Left hindlimb (tissue), 1 donor: ENCODE measurements at regions not wholly inside any gene's neighbourhood (a gene's known extent, or its start where the extent isn't known, plus 50 kb on each side); places are given as distances from the start of the nearest gene placed in this dataset.

ENCODE experiments used
- DNase-seq: peaks from one replicate; pipeline ENCODE4 v3.0.0-alpha.2; 2018

DNA sequence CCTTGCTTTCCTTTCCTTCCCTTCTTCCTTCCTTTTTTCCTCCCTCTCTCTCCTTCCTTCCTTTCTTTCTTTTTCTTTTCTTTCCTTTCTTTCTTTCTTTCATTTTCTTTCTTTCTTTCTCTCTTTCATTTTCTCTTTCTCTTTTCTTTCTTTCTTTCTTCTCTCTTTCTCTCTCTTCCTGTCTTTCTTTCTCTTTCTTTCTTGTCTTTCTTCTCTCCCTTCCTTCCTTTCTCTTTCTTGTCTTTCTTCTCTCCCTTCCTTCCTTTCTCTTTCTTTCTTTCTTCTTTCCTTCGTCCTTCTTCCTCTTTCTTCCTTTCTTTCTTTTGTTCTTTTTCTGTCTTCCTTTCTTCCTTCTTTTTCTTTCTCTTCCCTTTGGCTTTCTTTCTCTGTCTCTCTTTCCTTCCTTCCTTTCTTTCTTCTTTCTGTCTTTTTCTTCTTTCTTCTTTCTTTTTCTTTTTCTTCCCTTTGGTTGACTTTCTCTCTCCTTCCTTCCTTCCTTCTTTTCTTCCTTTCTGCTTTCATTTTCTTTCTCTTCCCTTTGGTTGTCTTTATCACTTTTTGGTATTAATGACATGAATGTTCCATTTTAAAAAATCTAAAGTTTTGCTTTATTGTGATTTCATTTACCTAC is 496.4 kb upstream of the CBLB start:
- DNase-seq, result no peak

DNA sequence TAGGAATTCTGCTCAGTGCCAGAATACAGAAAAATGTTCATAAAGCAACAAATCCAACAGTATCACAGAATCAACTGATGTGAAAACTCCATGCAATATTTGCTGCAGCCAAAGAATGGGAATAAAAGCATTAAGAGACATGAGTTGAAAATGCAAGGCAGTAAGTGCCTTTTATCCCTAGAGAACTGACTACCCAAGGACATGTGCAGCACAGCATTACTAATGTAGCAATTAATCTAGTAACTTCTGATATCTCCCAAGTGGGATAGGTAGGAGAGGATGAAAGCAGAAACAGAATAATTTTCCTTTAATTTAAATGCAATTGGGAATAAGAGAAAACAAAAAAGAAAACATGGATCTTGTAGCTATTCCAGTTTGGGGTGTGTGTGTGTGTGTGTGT is 497.5 kb upstream of the CBLB start:
- DNase-seq, result no peak

DNA sequence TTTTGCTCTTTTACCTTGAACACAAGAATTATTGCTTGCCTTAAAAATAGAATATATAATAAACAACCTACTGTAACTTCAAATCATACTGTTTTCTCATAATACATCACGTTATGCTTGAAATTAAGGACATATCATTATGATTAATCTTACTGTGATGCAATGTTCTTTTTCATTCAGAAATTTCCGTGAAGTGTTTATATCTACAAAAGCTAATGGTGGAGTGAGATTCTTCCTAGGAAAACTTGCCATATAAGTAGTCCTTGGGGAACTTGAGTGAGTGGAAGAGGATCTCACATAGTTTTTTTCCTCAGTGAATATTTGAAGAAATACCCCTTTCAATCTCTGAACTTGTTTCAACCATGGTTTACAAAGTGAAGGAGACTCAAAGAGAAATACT is 498.7 kb upstream of the CBLB start:
- DNase-seq, result no peak

DNA sequence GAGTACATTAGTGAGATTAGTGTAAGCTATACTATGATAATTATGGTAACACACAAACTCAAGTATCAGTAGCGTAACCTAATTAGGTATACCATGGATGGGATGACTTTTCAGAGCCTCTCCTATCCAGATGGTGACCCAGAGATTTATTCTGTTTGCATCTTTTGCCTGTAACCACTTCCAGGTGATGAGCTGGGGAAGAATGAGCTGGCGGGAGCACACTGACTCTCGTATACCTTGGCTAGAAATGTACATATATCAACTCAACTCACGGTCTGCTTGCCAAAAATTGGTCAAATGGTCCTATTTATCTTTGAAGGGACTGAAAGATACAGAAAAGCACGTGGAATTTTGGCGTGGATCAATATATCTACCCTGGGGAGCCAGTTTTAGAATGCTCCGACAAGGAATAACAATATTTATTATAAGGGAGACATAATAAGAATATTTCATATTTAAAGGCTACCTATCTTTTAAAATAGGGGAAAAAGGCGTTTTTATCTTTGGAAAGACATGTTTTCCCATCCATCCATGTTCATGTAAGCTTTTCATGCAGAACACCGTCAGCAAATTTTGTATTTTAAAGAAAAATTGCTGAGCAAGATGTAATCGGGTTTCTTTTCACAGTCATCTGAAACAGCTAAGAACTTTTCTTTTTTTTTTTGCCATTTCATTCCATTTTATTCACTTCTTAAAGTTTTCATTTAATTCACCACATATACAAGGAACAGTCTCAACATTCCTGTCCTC is 502.6 kb upstream of the CBLB start:
- DNase-seq, result no peak

DNA sequence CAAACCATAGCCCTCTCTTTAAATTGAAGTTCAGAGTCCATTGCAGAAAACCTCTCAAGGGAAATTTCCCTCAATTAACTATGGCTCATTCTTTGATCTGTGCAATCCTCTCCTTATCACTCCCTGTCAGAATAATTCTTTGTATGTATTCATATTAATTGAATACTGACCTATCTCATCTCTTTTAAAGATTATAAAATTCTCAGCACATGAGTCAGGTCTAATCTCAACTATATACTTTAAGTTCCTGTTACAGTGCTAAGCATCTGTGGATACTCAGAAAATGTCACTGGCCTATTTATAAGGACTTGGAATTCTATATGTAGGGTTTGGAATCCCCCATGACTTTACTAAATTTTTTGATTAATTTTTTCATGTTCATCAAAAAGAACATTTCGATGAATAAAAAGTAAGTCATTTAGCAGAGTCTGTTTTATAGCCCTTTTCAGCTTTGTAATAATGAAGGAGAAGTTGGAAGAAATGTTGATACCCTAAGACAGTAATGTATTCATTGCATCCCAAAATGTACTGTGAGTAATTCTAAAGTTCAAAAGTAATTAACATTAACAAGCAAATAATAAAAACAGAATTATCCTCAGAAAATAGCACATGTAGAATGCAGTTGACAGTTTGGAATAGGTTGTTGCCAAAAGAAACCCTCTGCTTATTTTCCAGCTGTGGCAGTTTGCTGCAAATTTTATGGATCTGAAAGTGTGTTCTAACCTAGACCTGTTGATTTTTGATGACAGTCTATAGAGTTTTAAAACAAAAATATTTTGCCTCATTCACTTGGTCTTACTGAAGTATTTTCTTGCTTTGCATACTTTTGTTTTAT is 503.4 kb upstream of the CBLB start:
- no peak for DNase-seq

DNA sequence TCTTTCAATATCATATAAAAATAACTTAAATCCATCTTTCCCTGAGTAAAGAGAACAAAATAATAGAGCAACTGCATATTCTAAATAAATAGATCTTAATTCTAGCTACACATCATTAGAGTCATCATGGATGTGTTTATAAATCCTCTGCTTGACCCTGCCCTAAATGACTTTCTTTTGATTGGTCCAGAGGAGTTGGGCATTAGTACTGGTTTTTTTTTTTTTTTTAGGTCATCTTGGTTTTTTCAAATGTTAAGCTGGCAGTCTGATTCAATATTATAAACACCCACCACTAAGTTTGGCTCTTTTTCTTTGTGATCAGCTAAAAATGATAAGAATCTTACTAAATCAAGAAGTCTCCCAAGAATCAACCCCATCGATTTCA is 504.0 kb upstream of the CBLB start:
- no peak for DNase-seq

DNA sequence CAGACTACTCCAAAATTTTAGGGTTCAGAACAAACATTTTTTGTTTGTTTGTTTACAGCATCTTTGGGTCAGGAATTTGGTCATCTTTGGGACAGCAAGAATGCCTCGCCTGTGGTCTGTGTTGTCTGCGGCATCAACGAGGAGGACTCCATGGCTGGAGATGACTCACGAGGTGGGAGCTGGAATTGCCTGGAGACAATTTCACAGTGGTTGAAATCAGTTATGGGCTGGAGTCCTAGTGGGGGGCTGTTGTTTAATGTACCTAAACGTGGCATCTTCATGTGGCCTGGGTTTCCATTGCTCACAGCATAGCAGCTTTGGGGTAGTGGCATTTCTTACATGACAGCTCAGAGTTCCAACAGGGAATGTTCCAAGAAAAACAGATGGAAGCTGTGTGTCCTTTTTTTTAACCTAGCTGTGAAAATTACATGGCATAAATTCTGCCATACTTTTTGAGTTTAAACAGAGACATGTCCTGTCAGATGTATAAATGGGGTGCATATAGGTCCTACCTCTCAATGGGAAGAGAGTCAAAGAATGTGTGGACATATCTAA is 507.3 kb upstream of the CBLB start:
- DNase-seq, result no peak

DNA sequence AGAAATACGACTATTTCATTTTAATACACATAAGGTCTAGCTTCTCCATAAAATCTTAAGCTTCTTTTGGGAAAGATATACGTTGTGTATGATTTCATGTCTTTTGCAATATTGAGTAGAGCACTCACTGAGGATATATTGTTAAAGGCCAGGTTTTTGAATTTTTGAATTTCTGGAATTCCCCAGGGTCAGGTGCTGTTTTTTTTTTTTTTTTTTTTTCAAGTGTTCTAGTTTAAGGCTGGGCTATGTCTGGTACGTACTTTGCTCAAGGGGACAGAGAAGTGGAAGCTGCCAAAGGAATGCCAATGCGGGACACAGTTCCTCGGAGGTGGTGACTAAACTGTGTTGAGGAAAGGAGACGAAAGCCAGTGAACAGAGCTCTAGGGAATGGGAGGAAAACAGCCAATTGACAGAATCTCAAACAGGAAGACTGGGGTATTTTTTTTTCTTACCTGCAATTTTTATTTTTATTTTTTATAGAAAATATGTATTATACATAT is 510.5 kb upstream of the CBLB start:
- no peak for DNase-seq

DNA sequence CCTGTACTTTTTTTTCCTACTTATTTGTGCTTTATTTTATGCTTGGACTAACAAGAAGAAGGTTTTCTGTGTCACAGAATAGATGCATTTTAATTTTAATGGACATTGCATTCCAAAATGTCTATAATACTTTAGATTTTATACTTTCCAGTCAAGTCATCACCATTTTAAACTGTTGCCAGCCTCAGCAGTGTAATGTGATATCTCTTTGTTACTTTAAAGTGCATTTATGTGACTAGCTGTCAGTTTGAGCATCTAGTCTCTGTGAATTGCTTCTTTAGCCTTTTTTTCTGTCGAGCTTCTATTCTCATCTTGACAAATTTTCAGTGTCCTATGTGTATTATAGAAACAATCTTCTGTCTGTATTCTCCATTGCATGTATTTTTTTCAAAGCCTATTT is 511.4 kb upstream of the CBLB start:
- DNase-seq, result no peak

DNA sequence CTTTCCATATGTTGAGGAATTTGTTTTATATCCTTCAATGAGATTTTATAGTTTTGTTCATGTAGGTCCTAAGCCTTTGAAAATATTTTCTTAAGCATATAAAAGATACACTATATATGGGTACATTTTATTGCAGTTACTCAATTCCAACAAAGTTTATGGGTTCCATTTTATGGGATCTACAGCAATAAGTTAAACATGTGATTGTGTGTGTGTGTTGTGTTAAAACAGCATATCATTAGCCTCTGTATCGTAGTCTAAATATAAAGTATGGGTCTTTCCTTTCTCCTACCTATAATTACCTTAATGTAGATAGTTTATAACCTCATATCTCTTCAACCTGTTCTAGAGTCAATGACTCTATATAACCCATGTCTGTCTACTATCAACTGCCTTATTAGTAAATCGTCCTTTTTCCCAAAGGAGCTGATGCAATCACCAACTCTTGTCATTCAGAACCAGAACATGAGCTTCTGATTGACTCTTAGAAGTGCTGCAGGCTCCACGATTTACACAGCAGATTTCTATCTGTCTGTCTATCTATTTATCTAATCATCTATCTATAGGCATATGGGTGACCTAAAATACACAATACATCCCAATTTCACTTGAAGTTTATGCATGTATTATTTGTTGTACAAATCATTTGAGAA is 512.6 kb upstream of the CBLB start:
- DNase-seq, result no peak

DNA sequence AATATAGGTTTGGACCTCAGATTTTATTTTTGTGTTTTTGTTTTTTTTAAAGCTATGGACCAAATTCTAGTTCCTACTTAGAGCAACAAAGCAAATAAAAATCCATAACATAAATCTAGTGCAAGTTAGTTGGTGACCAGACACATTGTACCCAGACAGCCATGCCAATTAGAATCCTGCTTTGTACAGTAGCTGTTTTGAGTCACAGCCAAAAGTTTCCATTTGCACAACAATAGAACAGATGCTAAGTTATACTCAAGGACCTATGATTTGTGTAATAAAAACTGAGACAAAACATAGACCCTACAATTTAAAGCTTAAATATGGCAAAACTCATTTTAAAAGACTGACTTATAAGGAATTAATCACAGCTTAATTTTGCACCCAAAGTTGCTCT is 513.1 kb upstream of the CBLB start:
- DNase-seq, result no peak

DNA sequence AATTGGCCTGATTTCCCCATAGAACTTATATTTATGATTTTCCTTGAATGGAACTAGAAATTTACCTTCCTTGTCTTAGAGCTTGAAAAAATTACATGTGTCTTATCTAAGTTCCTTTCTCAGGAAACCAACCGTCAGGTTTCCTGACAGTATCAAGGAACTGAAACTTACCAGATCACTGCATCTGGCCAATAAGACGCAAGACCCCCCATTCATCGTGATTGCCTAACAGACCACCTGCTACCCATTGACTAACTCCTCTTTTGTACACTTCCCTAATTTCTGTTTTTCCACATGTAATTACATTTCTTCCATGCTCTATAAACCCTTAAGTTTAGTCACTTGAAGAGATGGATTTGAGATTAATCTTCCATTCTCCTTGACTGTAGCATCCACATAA is 517.2 kb upstream of the CBLB start:
- DNase-seq, result no peak

DNA sequence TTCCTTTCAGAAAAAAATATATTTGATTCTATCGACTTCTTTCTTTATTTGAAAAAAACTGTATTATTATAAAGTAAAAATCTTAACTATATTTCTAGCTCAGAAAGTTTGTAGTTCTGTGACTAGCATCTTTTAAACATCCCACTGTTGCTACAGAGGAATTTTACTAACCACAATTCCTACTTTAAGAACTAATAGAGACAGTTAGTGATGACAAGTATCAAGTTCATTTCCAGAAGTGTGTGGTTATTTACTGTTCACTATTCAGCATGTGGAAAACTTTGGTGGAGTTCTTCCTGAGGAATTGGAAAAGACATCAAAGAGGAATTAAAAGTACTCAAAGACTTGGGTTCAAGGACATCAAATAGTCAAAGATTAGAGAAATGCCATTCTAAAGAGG is 524.1 kb upstream of the CBLB start:
- no peak for DNase-seq

DNA sequence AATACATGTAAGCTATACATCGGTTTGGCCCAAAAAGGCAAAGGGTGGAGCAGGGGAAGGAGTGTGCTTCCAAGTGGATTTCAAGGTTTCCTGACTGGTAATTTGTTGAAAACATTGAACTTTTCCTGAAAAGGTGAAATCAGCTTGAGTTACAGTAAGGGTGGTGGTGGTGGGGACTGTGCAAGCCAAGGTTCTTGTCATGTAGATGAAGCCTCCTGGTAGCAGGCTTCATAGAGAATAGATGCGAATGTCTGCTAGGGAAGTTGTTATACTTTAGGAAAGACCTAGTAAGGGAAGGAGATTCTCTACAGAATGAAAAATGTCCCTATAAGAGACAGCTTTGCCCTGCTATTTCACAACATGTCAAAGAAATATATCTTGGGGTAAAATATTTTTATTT is 528.2 kb upstream of the CBLB start:
- no peak for DNase-seq

DNA sequence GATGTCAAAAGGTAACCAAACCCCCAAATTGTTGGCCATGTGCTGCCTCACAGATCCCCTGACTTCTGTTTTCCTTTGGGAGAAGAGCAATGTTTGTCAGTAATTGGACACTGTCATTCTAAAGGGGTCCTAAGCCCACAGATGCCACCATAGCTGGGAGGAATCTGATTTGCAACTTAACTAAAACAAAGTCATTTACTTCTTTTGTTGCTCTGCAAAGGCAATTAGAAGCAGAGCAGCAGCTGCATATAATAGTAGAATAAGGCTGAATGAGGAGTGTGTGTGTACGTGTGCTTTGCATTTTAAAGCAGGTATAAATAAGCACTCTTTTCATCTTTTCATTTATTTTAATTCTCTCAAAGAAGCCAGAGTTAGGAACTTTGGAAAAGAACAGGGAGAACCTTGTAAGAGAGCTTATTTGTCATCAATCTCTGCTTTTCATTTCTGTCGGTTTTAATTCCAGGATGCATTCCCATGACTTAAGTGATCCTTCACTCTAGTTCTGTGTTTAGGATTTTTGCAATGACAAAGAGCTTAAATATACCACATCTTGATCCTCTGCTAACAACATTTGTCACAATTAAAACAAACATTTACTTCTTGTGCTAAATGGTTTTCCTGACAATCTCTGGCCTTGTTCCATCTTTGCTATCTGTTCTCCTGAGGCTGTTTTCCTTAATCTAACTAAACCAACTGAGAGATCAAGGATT is 530.2 kb upstream of the CBLB start:
- DNase-seq, result no peak

DNA sequence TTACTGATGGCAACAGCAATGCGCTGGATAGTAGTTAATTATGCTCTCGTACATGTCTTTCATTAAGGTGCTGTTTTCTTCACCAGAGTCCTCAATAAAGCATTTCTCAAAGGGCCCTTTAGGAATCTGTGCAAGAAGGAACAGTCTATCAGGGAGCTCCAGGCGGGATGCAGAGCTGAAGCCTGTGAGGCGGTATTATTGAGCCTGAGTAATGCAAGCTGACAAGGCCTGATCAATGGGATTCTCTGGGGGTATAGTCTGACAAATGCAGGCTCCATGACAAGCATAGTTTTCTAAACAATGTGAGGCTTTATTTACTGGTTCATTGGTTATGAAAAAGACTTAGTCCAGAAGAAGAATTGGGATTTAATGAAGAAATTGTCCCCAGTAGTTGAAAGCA is 530.9 kb upstream of the CBLB start:
- DNase-seq, result no peak

DNA sequence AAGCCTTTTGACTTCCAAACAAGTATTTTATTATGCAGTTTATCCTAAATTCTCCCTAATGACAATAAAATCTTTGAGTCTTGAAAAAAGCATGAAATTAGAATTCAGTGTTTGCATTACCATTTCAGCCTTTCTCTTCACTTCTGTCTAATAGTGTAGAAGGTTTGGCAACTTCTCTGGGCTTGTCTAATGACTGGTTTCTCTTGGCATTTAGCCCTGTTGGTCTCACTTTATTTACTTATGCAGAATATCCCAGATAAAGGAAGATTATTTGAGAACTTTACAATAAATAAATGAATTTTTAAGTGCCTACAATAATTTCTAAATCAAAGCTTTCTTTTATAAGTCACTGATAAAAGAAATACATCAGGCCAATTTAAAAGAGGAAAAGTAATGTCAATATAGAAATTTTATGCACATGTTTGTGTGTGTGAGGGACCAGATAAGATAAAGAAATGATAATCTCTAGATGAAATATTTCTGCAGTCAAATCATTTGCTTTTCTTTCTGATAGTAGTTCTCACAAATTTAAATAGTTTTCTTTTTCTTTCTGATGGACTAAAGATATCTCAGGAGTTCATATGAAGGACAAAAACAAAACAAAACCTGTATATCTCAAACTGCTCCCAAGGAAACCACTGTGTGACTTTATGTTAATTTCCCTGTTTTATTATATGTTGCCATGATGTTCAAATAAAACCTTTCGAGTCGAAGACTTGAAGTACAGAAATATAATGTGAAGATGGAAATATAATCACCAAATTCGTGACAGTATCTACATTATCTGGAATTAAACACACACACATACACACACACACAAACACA is 533.1 kb upstream of the CBLB start:
- no peak for DNase-seq

DNA sequence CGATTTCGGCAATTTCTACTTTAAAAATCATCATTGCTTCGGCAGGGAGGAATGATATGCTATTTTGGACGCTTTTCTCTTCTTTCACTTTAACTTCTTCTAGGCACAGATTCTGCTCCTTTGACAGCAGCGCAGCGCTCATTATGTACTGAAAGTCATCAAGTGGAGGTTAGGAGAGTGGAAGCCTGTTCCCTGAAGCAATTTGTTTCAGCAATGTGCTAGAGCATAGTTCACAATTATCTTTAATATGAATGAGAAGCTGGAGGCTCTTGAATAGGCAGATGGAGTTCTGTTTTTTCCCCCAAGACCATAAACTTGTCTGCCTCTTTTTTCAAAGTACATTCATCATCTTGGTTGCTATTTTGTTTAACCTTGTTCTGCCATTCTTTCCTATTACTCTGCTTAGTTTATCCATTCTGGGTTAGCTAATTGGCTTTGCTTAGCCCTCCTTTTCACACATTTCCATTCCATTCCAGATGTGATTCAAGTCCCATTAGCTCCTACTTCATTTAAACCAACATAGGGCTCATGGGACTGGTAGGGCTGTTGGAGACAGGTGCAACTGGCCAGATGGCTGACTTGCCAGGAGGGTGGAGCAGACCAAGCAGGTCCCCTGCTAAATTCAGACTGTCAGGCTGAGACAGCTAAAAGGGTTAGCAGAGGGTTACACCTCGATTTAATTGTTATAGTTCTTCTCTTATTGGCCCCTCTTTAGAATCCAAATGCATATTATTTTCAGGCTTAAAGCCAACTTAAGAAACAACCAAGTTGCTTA is 534.7 kb upstream of the CBLB start:
- no peak for DNase-seq

DNA sequence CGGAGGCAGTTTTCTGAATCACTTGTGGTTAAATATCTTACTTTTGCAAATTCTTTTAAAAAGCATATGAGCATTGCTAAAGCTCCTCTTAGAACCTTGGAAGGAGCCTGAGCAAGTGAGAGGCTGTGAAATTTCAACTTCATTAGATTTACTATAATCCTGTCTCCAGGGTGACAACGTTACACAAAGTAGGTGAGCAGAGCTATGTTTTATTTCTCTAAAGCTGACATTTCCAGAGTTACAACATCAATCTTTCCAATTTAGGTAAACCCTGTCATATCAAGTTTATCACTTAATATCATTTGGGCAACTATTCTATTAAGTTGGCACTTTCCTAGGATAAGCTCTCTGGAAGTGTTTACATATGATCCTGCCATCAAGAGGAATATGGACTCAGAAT is 544.9 kb upstream of the CBLB start:
- DNase-seq, result no peak

DNA sequence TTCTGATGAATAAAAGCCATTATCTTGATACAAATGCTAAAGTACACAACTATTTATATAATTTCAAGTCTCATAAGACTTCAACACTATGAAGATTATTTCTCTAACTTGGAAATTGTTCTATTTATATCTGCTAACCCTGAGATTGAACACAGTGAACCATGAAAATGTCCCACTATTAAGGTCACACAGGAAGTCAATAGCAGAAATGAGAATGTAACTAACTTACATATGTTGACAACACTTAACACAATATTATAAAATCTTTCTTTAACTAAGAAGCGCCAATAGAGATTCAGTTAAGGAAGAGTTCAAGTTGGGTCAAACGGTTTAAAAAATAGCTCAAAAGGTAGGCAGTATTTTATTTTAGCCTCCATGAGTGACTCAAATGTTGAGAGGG is 551.8 kb upstream of the CBLB start:
- no peak for DNase-seq

DNA sequence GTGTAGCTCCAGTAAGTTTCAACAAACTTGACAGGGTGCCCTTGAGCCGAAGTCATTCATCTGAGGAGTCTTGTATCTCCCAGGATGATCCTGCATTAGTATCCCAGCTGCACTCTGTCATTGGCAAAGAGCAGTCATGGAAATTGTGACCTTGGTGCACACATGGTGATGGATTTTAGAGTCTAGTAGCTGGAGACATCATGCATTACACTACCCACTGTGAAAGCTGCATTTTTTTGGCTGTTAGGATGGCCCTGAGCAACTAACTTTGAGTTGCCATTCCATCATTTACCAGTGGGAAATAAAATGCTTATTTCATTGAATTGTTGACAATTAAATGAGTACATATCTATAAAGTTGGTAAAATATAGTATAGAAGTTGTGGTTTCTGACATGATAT is 552.6 kb upstream of the CBLB start:
- no peak for DNase-seq
